PFSK-1 (cell line): ENCODE measurements at regions not wholly inside any gene's neighbourhood (a gene's known extent, or its start where the extent isn't known, plus 50 kb on each side); places are given as distances from the start of the nearest gene placed in this dataset.

Source experiments
- FOXP2 ChIP-seq: optimal IDR thresholded peaks from 2 replicates; pipeline ENCODE3; 2011; ENCODE audit warnings: borderline replicate concordance, control low read depth, inconsistent platforms; ENCODE audit not compliant: insufficient read depth; ENCODE audit errors: extremely low read length, extremely low read depth
- POLR2AphosphoS5 ChIP-seq: IDR thresholded peaks from 2 replicates; pipeline ENCODE4 v1.6.1; 2012; ENCODE audit warnings: low read depth, mild to moderate bottlenecking, control low read depth, low read length, moderate library complexity
- SIN3A ChIP-seq: IDR thresholded peaks from 2 replicates; pipeline ENCODE4 v1.6.1; 2012; ENCODE audit warnings: mild to moderate bottlenecking, low read length, moderate library complexity, borderline replicate concordance; ENCODE audit not compliant: insufficient read depth
- TAF1 ChIP-seq: IDR thresholded peaks from 2 replicates; pipeline ENCODE4 v1.6.1; 2012; ENCODE audit warnings: low read length, control low read depth, borderline replicate concordance; ENCODE audit not compliant: insufficient read depth
- TF ChIP-seq, protein P1 (sequence below), 2 experiments: IDR thresholded peaks; 2 replicates each; pipeline versions ENCODE4 v1.6.1 to v1.8.0; 2011 to 2012; ENCODE audit warnings: low read depth in 2 of 2, low read length in 2 of 2, control low read depth in 1 of 2, inconsistent platforms in 1 of 2, mild to moderate bottlenecking in 1 of 2, moderate library complexity in 1 of 2; ENCODE audit not compliant: insufficient read depth in 1 of 2

DNA sequence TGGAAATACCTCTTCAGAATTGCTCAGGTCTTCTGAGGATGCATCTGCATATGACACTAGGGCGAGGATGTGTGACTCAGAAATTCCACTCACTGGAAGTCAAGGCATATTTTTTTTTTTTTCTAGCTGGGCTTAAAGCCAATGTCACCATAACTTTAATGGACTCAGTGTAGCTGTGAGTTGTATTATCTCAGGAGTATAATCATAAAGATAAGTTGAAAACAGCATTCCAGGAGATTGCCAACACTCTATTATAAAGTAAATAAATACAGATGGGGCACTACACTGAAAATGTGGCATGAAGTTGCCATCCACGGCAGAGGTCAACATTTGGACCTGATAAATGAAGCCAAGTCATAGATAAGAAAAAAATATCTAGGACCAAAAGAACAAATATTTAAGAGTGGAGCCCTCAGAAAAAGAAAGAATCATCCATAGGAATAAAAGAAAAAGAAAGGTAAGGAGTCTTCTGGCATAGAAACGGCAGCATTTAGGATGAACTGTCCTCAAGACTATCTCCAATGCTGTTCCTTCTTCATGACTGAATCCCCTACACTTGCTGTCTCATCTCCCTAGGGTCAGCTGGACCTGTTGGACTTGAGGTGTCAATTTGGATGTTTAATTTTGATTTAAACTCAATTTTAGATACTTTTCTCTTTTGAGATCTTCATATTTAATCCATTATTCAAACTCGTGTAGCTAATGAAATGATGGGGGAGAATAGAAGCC is 72.9 kb upstream of the CAV2 start:
- TF ChIP-seq, protein P1, sequence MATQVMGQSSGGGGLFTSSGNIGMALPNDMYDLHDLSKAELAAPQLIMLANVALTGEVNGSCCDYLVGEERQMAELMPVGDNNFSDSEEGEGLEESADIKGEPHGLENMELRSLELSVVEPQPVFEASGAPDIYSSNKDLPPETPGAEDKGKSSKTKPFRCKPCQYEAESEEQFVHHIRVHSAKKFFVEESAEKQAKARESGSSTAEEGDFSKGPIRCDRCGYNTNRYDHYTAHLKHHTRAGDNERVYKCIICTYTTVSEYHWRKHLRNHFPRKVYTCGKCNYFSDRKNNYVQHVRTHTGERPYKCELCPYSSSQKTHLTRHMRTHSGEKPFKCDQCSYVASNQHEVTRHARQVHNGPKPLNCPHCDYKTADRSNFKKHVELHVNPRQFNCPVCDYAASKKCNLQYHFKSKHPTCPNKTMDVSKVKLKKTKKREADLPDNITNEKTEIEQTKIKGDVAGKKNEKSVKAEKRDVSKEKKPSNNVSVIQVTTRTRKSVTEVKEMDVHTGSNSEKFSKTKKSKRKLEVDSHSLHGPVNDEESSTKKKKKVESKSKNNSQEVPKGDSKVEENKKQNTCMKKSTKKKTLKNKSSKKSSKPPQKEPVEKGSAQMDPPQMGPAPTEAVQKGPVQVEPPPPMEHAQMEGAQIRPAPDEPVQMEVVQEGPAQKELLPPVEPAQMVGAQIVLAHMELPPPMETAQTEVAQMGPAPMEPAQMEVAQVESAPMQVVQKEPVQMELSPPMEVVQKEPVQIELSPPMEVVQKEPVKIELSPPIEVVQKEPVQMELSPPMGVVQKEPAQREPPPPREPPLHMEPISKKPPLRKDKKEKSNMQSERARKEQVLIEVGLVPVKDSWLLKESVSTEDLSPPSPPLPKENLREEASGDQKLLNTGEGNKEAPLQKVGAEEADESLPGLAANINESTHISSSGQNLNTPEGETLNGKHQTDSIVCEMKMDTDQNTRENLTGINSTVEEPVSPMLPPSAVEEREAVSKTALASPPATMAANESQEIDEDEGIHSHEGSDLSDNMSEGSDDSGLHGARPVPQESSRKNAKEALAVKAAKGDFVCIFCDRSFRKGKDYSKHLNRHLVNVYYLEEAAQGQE (IDR thresholded peaks at IDR 0.05; ENCODE audit: insufficient read depth in 1 of 2, low read depth in 2 of 2, low read length in 2 of 2) = no peak
- TF ChIP-seq TAF1 (no peak), SIN3A (no peak), POLR2AphosphoS5 (no peak), FOXP2 (no peak)

DNA sequence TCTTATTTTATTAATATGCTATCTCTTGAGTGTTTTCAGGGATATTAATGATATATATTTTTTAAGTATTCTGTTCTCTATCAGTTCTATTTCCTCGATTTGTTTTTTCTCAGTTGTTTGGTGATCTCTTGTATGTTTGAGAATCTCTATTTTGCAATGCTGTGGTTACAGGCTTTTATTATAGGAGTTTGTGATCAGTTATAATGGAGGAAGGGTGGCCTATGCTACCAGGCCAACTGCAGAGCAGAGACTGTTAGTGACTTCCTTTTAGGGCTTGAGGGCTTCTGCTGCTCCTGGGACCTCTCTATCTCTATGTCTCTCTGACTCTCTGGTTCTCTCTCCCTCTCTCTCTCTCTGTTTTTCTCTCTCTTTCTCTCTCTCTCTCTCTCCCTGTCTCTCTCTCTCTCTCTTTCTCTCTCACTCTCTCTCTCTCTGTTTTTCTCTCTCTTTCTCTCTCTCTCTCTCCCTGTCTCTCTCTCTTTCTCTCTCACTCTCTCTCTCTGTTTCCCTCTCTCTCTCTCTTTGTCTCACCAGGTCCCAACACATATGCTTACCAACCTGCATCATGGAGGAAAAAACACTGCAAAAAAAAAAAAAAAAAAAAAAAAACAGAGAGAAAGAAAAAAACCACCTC is 69.4 kb upstream of the CAV2 start:
- TF ChIP-seq, protein P1 (IDR thresholded peaks at IDR 0.05; ENCODE audit: insufficient read depth in 1 of 2, low read depth in 2 of 2, low read length in 2 of 2) = no peak
- no peak for TF ChIP-seq TAF1
- no peak for TF ChIP-seq FOXP2
- TF ChIP-seq POLR2AphosphoS5 = no peak
- TF ChIP-seq SIN3A = no peak

DNA sequence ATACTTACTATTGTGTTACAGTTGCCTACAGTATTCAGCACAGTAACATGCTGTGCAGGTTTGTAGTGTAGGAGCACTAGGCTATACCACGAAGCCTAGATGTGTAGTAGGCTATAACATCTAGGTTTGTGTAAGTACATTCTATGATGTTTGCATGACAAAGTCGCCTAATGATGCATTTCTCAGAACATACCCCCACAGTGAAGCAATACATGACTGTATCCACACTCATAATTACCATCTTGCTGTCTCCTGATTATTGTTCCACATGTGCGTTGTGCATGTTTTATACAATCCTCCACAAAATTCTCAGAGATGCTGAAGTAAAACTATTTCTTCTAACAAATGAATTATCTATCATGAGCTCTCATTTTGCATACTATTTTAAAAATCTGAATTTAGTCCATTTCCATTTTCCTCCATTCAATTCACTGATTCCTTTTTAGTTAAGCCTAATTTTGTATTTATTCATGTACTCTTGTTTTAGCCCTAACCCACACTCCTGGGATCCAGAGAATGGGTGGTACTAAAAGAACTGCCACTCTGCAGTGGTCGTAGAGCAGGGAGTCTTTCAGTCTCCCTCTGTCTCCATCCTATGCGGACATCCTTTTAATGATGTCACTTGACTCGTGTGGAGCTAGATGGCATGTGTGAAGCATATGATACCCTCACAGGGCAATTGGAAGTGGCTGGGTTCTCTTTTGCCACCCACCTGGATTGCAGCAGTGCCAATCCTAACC is 67.6 kb upstream of the CAV2 start:
- TF ChIP-seq, protein P1 (IDR thresholded peaks at IDR 0.05; ENCODE audit: insufficient read depth in 1 of 2, low read depth in 2 of 2, low read length in 2 of 2) = no peak
- TF ChIP-seq TAF1 (no peak), SIN3A (no peak), FOXP2 (no peak), POLR2AphosphoS5 (no peak)

DNA sequence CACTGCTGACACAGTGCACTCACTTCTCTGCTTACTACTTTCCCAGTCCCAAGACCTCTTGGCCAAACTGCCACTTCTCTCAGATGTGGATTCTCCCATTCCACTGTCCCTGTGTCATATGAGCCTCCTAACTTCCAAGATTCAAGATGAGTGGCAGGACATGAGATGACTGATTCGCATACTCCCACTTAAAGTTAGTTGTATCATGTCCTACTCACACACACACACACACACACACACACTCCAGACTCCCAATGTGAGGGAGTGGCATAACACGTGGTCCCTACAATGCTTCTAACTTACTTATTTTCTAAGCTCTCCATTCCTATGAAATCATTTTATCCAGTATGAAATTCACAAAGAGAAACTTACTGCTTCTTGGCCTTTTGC is 67.0 kb upstream of the CAV2 start:
- TF ChIP-seq FOXP2 (no peak), TAF1 (no peak), POLR2AphosphoS5 (no peak), SIN3A (no peak)
- TF ChIP-seq, protein P1 (IDR thresholded peaks at IDR 0.05; ENCODE audit: insufficient read depth in 1 of 2, low read depth in 2 of 2, low read length in 2 of 2) = no peak
